IMR-90 (cell line): ENCODE measurements at regions not wholly inside any gene's neighbourhood (a gene's known extent, or its start where the extent isn't known, plus 50 kb on each side); places are given as distances from the start of the nearest gene placed in this dataset.

Experiments
- ATAC-seq: fragments of 200-7000 bp; cut with Tn5 transposase; 2 replicates; pipeline ENCODE4 v1.9.1; 2020; ENCODE audit warnings: low read depth, mild to moderate bottlenecking, moderate library complexity
- BruUV-seq: library from RNA; stranded (reverse); fragments of 400-500 nt; replicated peaks from 2 replicates; lab custom pipeline; 2021; lab: Mats Ljungman, UMichigan
- CTCF ChIA-PET: fragments of 300-600 bp; formaldehyde crosslinking; extraction: SDS; loops from one replicate; lab custom pipeline; 2021; ENCODE audit warnings: antibody characterized with exemption; lab: Yijun Ruan, JAX
- POLR2A ChIA-PET: fragments of 300-600 bp; sonication (Branson Sonifier 250); formaldehyde crosslinking; loops from one replicate; lab custom pipeline; 2022; ENCODE audit warnings: antibody characterized with exemption; ENCODE audit not compliant: unreplicated experiment; lab: Charles Lee
- DNase-seq: peaks from one replicate; pipeline ENCODE4 v3.0.0; 2013
- H2AFZ ChIP-seq: replicated peaks from 2 replicates; pipeline ENCODE3; 2013; ENCODE audit warnings: low read length, mild to moderate bottlenecking; ENCODE audit not compliant: poor library complexity
- H2AK5ac ChIP-seq: 2 replicates; pipeline ENCODE4 v1.6.1; 2013; ENCODE audit warnings: low read depth, low read length, inconsistent platforms
- H2AK9ac ChIP-seq: replicated peaks from 2 replicates; pipeline ENCODE3; 2013; ENCODE audit warnings: mild to moderate bottlenecking, low read depth, low read length, moderate library complexity; ENCODE audit not compliant: poor library complexity
- H2BK120ac ChIP-seq: 2 replicates; pipeline ENCODE4 v1.6.1; 2013; ENCODE audit warnings: low read depth, low read length, inconsistent platforms
- H2BK15ac ChIP-seq: 3 replicates; pipeline ENCODE4 v1.6.1; 2013; ENCODE audit warnings: low read depth, low read length, inconsistent platforms
- H2BK20ac ChIP-seq: 2 replicates; pipeline ENCODE4 v1.6.1; 2013; ENCODE audit warnings: low read depth, mild to moderate bottlenecking, inconsistent platforms, low read length, moderate library complexity
- H2BK5ac ChIP-seq: 2 replicates; pipeline ENCODE4 v1.6.1; 2013; ENCODE audit warnings: mild to moderate bottlenecking, low read depth, low read length, inconsistent platforms; ENCODE audit not compliant: poor library complexity, severe bottlenecking
- H3K14ac ChIP-seq: replicated peaks from 2 replicates; pipeline ENCODE4 v1.6.1; 2013; ENCODE audit warnings: low read depth, low read length, inconsistent platforms
- H3K18ac ChIP-seq: 2 replicates; pipeline ENCODE4 v1.6.1; 2013; ENCODE audit warnings: low read depth, low read length, control low read depth
- H3K23ac ChIP-seq: 2 replicates; pipeline ENCODE4 v1.6.1; 2013; ENCODE audit warnings: low read depth, low read length, inconsistent platforms
- H3K27ac ChIP-seq: 2 replicates; pipeline ENCODE4 v1.5.1; 2013; ENCODE audit warnings: mild to moderate bottlenecking, control low read depth, low read length; ENCODE audit not compliant: insufficient read depth
- H3K27me3 ChIP-seq: 2 replicates; pipeline ENCODE4 v1.6.1; 2013; ENCODE audit warnings: low read length; ENCODE audit not compliant: control insufficient read depth, insufficient read depth
- H3K36me3 ChIP-seq: 2 replicates; pipeline ENCODE4 v1.6.1; 2013; ENCODE audit warnings: low read length, mixed read lengths; ENCODE audit not compliant: control insufficient read depth, insufficient read depth
- H3K4ac ChIP-seq: 2 replicates; pipeline ENCODE4 v1.6.1; 2013; ENCODE audit warnings: low read depth, low read length, inconsistent platforms
- H3K4me1 ChIP-seq: 2 replicates; pipeline ENCODE4 v1.6.1; 2013; ENCODE audit warnings: low read length, mixed read lengths; ENCODE audit not compliant: control insufficient read depth, insufficient read depth
- H3K4me2 ChIP-seq: 2 replicates; pipeline ENCODE4 v1.6.1; 2013; ENCODE audit warnings: low read depth, mild to moderate bottlenecking, control low read depth, low read length, moderate library complexity
- H3K4me3 ChIP-seq: 2 replicates; pipeline ENCODE4 v1.5.1; 2013; ENCODE audit warnings: low read depth, mild to moderate bottlenecking, control low read depth, low read length, moderate library complexity; ENCODE audit not compliant: insufficient read depth
- H3K56ac ChIP-seq: 2 replicates; pipeline ENCODE4 v1.6.1; 2013; ENCODE audit warnings: low read length, inconsistent platforms; ENCODE audit not compliant: insufficient read depth; ENCODE audit errors: extremely low read depth
- H3K79me1 ChIP-seq, 2 experiments: 2 replicates each; pipeline ENCODE4 v1.6.1; 2013; ENCODE audit warnings: low read length in 2 of 2, inconsistent platforms in 1 of 2, low read depth in 1 of 2
- H3K9ac ChIP-seq: 2 replicates; pipeline ENCODE4 v1.6.1; 2013; ENCODE audit warnings: low read depth, low read length, control low read depth
- H3K9me1 ChIP-seq: 2 replicates; pipeline ENCODE4 v1.6.1; 2013; ENCODE audit warnings: low read length, inconsistent platforms; ENCODE audit not compliant: insufficient read depth
- H3K9me3 ChIP-seq: 2 replicates; pipeline ENCODE4 v1.6.1; 2013; ENCODE audit warnings: low read length; ENCODE audit not compliant: control insufficient read depth, insufficient read depth
- H4K20me1 ChIP-seq: 2 replicates; pipeline ENCODE4 v1.6.1; 2013; ENCODE audit warnings: low read length, inconsistent platforms; ENCODE audit not compliant: insufficient read depth
- H4K5ac ChIP-seq: 2 replicates; pipeline ENCODE4 v1.6.1; 2013; ENCODE audit warnings: mild to moderate bottlenecking, low read depth, low read length, control low read depth
- H4K8ac ChIP-seq, 2 experiments: 2 replicates each; pipeline ENCODE4 v1.6.1; 2013; ENCODE audit warnings: low read depth in 2 of 2, low read length in 2 of 2, control low read depth in 1 of 2, inconsistent platforms in 1 of 2
- H4K91ac ChIP-seq: 2 replicates; pipeline ENCODE4 v1.6.1; 2013; ENCODE audit warnings: low read depth, low read length, inconsistent platforms; ENCODE audit not compliant: insufficient read depth
- BHLHE40 ChIP-seq: fragments of 150-350 bp; IDR thresholded peaks from 2 replicates; pipeline ENCODE4 v1.6.1; 2016; ENCODE audit warnings: mild to moderate bottlenecking, low read depth, low read length
- ELK1 ChIP-seq: fragments of 150-350 bp; IDR thresholded peaks from 2 replicates; pipeline ENCODE4 v1.6.1; 2016; ENCODE audit warnings: low read depth, mild to moderate bottlenecking, low read length, moderate library complexity, borderline replicate concordance
- FOS ChIP-seq: fragments of 150-350 bp; IDR thresholded peaks from 2 replicates; pipeline ENCODE4 v1.6.1; 2016; ENCODE audit warnings: low read depth, low read length
- MAFK ChIP-seq: IDR thresholded peaks from 2 replicates; pipeline ENCODE4 v1.6.1; 2012; ENCODE audit warnings: low read depth, low read length, improper control_type of control experiment
- RAD21 ChIP-seq: IDR thresholded peaks from 2 replicates; pipeline ENCODE4 v1.6.1; 2012; ENCODE audit warnings: low read length, improper control_type of control experiment
- SMC3 ChIP-seq: fragments of 150-350 bp; IDR thresholded peaks from 2 replicates; pipeline ENCODE4 v1.6.1; 2016; ENCODE audit warnings: low read depth, mild to moderate bottlenecking, antibody characterized with exemption, low read length, moderate library complexity
- WGBS, 2 experiments: methylation state at CpG; one replicate each; pipeline versions ENCODE4 v1.1.5 to v1.1.7; 2013; ENCODE audit warnings: missing lambda C conversion rate in 2 of 2; ENCODE audit not compliant: insufficient read length in 1 of 2; ENCODE audit errors: extremely low coverage in 2 of 2; 5-methylcytosine and 5-hydroxymethylcytosine counted together
- dilution Hi-C: fragments of 300-500 bp; cut with HindIII; formaldehyde crosslinking; loops from one replicate; pipeline ENCODE4 v1.14.3; 2018; ENCODE audit warnings: low sequenced_read_pairs; ENCODE audit not compliant: unreplicated experiment
- in situ Hi-C: fragments of 300-500 bp; cut with MboI; formaldehyde crosslinking; loops from 3 replicates; pipeline ENCODE4 v1.14.3; 2019; ENCODE audit warnings: low sequenced_read_pairs, inconsistent platforms, mixed read lengths
- intact Hi-C: fragments of 100-400 bp; cut with micrococcal nuclease; formaldehyde crosslinking; loops from 2 replicates; pipeline ENCODE4 v1.10.0; 2022
- TF ChIP-seq, protein P1 (sequence below): conservative IDR thresholded peaks from 2 replicates; pipeline ENCODE4 v1.5.1; 2012; ENCODE audit warnings: mild to moderate bottlenecking, low read depth, low read length, improper control_type of control experiment
- TF ChIP-seq, protein P2 (sequence below): fragments of 150-350 bp; IDR thresholded peaks from 2 replicates; pipeline ENCODE4 v1.6.1; 2017; ENCODE audit warnings: mild to moderate bottlenecking, antibody characterized with exemption, low read length, low read depth

DNA sequence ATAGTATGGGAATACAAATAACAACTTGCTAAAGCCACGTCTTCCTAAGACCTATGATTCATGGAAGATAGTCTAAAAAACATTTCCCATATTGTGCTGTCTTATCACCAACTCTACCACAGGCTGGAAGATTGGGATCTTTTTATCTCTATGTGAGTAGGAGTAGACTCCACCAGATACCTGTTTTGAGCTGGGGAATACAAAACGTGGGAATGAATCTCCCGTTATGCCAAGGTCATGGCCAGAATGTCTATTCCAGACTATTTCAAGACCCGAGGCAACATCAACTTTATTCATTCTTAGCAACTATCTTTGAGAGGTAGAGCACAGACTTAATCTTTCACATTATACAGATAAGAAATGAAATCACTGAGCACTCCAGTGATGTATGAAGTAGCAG is 2350.9 kb upstream of the WWC1 start:
- peaks cover 2% of the 10 kb centered on the region; the same call in 1 of the 2 replicates for H3K9me3 ChIP-seq
- no peak overlapping the region for H2BK20ac ChIP-seq
- no CpG with 5 or more reads among the region's 4 CpGs for WGBS, 2 experiments
- H3K18ac ChIP-seq = no peak overlapping the region
- dilution Hi-C loops (no loop called here), in situ Hi-C loops (no loop called here), intact Hi-C loops (no loop called here)
- H2BK5ac ChIP-seq = no peak overlapping the region
- ChIA-PET CTCF (no interaction called here), POLR2A (no interaction called here)
- no peak overlapping the region for H4K8ac ChIP-seq
- no peak overlapping the region for H3K4me3 ChIP-seq
- H3K14ac ChIP-seq = no peak overlapping the region
- TF ChIP-seq BHLHE40 (no peak), ELK1 (no peak), SMC3 (no peak), FOS (no peak), RAD21 (no peak), MAFK (no peak)
- TF ChIP-seq, protein P1, sequence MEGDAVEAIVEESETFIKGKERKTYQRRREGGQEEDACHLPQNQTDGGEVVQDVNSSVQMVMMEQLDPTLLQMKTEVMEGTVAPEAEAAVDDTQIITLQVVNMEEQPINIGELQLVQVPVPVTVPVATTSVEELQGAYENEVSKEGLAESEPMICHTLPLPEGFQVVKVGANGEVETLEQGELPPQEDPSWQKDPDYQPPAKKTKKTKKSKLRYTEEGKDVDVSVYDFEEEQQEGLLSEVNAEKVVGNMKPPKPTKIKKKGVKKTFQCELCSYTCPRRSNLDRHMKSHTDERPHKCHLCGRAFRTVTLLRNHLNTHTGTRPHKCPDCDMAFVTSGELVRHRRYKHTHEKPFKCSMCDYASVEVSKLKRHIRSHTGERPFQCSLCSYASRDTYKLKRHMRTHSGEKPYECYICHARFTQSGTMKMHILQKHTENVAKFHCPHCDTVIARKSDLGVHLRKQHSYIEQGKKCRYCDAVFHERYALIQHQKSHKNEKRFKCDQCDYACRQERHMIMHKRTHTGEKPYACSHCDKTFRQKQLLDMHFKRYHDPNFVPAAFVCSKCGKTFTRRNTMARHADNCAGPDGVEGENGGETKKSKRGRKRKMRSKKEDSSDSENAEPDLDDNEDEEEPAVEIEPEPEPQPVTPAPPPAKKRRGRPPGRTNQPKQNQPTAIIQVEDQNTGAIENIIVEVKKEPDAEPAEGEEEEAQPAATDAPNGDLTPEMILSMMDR = no peak
- TF ChIP-seq, protein P2, sequence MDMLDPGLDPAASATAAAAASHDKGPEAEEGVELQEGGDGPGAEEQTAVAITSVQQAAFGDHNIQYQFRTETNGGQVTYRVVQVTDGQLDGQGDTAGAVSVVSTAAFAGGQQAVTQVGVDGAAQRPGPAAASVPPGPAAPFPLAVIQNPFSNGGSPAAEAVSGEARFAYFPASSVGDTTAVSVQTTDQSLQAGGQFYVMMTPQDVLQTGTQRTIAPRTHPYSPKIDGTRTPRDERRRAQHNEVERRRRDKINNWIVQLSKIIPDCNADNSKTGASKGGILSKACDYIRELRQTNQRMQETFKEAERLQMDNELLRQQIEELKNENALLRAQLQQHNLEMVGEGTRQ = no peak
- H3K4me2 ChIP-seq = no peak overlapping the region
- no peaks in the 10 kb centered on the region for H3K9me1 ChIP-seq
- ATAC-seq (no peak), DNase-seq (no peak)
- no peak overlapping the region for H4K91ac ChIP-seq
- no peak overlapping the region for H3K4ac ChIP-seq
- H2BK15ac ChIP-seq = no peak overlapping the region
- no peaks in the 10 kb centered on the region for H3K36me3 ChIP-seq
- no peak overlapping the region for H3K27ac ChIP-seq
- no peak overlapping the region for H2BK120ac ChIP-seq
- no peak overlapping the region for H2AK5ac ChIP-seq
- H2AFZ ChIP-seq = no peak overlapping the region
- BruUV-seq = no TSS peak
- no peaks in the 10 kb centered on the region for H3K27me3 ChIP-seq
- no peak overlapping the region for H3K23ac ChIP-seq
- H3K4me1 ChIP-seq = no peaks in the 10 kb centered on the region
- no peak overlapping the region for H3K56ac ChIP-seq
- H4K5ac ChIP-seq = no peak overlapping the region
- H2AK9ac ChIP-seq = no peak overlapping the region
- no peaks in the 10 kb centered on the region for H4K20me1 ChIP-seq
- no peaks in the 10 kb centered on the region for H3K79me1 ChIP-seq
- H3K9ac ChIP-seq = no peak overlapping the region
